Liver (tissue), 8 donors: ENCODE measurements at regions not wholly inside any gene's neighbourhood (a gene's known extent, or its start where the extent isn't known, plus 50 kb on each side); places are given as distances from the start of the nearest gene placed in this dataset.

Experiments used
- DNase-seq: peaks from one replicate; pipeline ENCODE4 v3.0.0-alpha.2; 2017; ENCODE audit warnings: low spot score
- H3K27ac ChIP-seq, 2 donors: one replicate each; pipeline ENCODE4 v1.7.0; 2013; ENCODE audit warnings: inconsistent platforms in 2 of 2, low read length in 2 of 2, control low read depth in 1 of 2, low read depth in 1 of 2, mild to moderate bottlenecking in 1 of 2
- H3K27me3 ChIP-seq, 4 donors: one replicate each; pipeline versions ENCODE4 v1.6.1 to v1.7.0; 2013; ENCODE audit warnings: low read length in 3 of 4, inconsistent platforms in 1 of 4, mild to moderate bottlenecking in 1 of 4, moderate library complexity in 1 of 4; ENCODE audit not compliant: control insufficient read depth in 4 of 4, insufficient read depth in 4 of 4
- H3K36me3 ChIP-seq, 4 donors: one replicate each; pipeline versions ENCODE4 v1.6.1 to v1.7.0; 2013; ENCODE audit warnings: low read length in 3 of 4, mild to moderate bottlenecking in 3 of 4, low read depth in 1 of 4, moderate library complexity in 1 of 4; ENCODE audit not compliant: control insufficient read depth in 4 of 4, insufficient read depth in 3 of 4
- H3K4me1 ChIP-seq, 4 donors: one replicate each; pipeline versions ENCODE4 v1.6.1 to v1.7.0; 2013; ENCODE audit warnings: low read length in 3 of 4, mild to moderate bottlenecking in 3 of 4, moderate library complexity in 1 of 4; ENCODE audit not compliant: control insufficient read depth in 4 of 4, insufficient read depth in 4 of 4
- H3K4me3 ChIP-seq, 3 donors: one replicate each; pipeline versions ENCODE4 v1.6.1 to v1.7.0; 2013; ENCODE audit warnings: low read length in 3 of 3, control low read depth in 1 of 3, low read depth in 1 of 3, mild to moderate bottlenecking in 1 of 3
- H3K9ac ChIP-seq, 2 donors: one replicate each; pipeline ENCODE4 v1.7.0; 2013; ENCODE audit warnings: low read length in 2 of 2, mild to moderate bottlenecking in 2 of 2, moderate library complexity in 2 of 2, control low read depth in 1 of 2, low read depth in 1 of 2
- H3K9me3 ChIP-seq, 4 donors: one replicate each; pipeline versions ENCODE4 v1.6.1 to v1.7.0; 2013; ENCODE audit warnings: low read length in 3 of 4; ENCODE audit not compliant: control insufficient read depth in 4 of 4
- ATF3 ChIP-seq: IDR thresholded peaks from 2 replicates; pipeline ENCODE4 v1.6.1; 2016; ENCODE audit warnings: antibody characterized with exemption
- EGR1 ChIP-seq, 2 donors: IDR thresholded peaks; 2 replicates each; pipeline ENCODE4 v1.6.1; 2016 to 2018; ENCODE audit warnings: antibody characterized with exemption in 2 of 2, low read depth in 2 of 2
- FOXA1 ChIP-seq: IDR thresholded peaks from 2 replicates; pipeline ENCODE4 v1.6.1; 2016; ENCODE audit warnings: antibody characterized with exemption
- FOXA2 ChIP-seq: IDR thresholded peaks from 2 replicates; pipeline ENCODE4 v1.6.1; 2016; ENCODE audit warnings: antibody characterized with exemption
- GABPA ChIP-seq, 2 donors: IDR thresholded peaks in 1 of 2; conservative IDR thresholded peaks in 1 of 2; 2 replicates each; pipeline ENCODE4 v1.6.1; 2016; ENCODE audit warnings: antibody characterized with exemption in 2 of 2, mild to moderate bottlenecking in 1 of 2, moderate library complexity in 1 of 2
- HNF4A ChIP-seq, 2 donors: conservative IDR thresholded peaks; 2 replicates each; pipeline ENCODE4 v1.6.1; 2016; ENCODE audit warnings: antibody characterized with exemption in 2 of 2, mild to moderate bottlenecking in 2 of 2
- HNF4G ChIP-seq: IDR thresholded peaks from 2 replicates; pipeline ENCODE4 v1.6.1; 2016; ENCODE audit warnings: antibody characterized with exemption
- JUND ChIP-seq, 2 donors: IDR thresholded peaks; 2 replicates each; pipeline ENCODE4 v1.6.1; 2016; ENCODE audit warnings: antibody characterized with exemption in 2 of 2
- MAX ChIP-seq: IDR thresholded peaks from 2 replicates; pipeline ENCODE4 v1.6.1; 2016; ENCODE audit warnings: antibody characterized with exemption
- NR2F2 ChIP-seq: IDR thresholded peaks from 2 replicates; pipeline ENCODE4 v1.6.1; 2016; ENCODE audit warnings: antibody characterized with exemption
- RAD21 ChIP-seq, 2 donors: IDR thresholded peaks; 2 replicates each; pipeline ENCODE4 v1.6.1; 2016; ENCODE audit warnings: antibody characterized with exemption in 2 of 2, mild to moderate bottlenecking in 2 of 2
- REST ChIP-seq: IDR thresholded peaks from 2 replicates; pipeline ENCODE4 v1.6.1; 2016; ENCODE audit warnings: antibody characterized with exemption, mild to moderate bottlenecking
- RXRA ChIP-seq, 2 donors: IDR thresholded peaks; 2 replicates each; pipeline ENCODE4 v1.6.1; 2017 to 2018; ENCODE audit warnings: antibody characterized with exemption in 2 of 2, mild to moderate bottlenecking in 1 of 2
- SP1 ChIP-seq: IDR thresholded peaks from 2 replicates; pipeline ENCODE4 v1.6.1; 2018; ENCODE audit warnings: antibody characterized with exemption, mild to moderate bottlenecking
- TAF1 ChIP-seq: conservative IDR thresholded peaks from 2 replicates; pipeline ENCODE4 v1.6.1; 2016; ENCODE audit warnings: antibody characterized with exemption, mild to moderate bottlenecking
- YY1 ChIP-seq: IDR thresholded peaks from 2 replicates; pipeline ENCODE4 v1.6.1; 2016; ENCODE audit warnings: antibody characterized with exemption, mild to moderate bottlenecking
- WGBS: extraction: QIAGEN DNeasy Blood & Tissue Kit; methylation state at CpG from one replicate; pipeline ENCODE4 v1.1.7; 2013; 5-methylcytosine and 5-hydroxymethylcytosine counted together
- TF ChIP-seq, protein P1 (sequence below): fragments of 150-350 bp; IDR thresholded peaks from 2 replicates; pipeline ENCODE4 v1.5.1; 2017; ENCODE audit warnings: improper control_type of control experiment, low read depth, low read length; ENCODE audit not compliant: missing input control
- TF ChIP-seq, protein P2 (sequence below): IDR thresholded peaks from 2 replicates; pipeline ENCODE4 v1.6.1; 2016; ENCODE audit warnings: antibody characterized with exemption
- donor health status: healthy.
- donor health status: healthy.
- donor health status: healthy.
- donor health status: healthy.
- donor health status: healthy.

DNA sequence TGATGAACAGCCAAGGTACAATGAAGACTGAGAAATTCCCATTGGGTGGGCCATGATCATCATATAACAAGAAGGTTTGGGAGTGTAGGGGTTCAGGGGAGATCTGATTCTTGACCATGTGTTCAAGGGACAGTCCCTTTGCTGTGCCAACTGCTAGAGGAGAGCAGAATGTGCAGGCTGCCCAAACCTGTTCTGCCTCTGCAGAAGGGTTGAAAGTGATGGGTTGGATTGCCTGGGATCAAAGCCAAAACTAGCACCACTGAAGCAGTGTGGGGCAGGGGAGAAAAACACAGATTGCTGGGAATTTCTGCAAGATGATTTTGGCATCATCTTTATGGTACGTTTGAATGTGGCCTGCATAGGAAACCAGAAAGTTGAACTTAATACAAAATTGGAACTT is 303.9 kb downstream of the OTUD1 start:
- Histone ChIP-seq H3K9me3 (no peaks in the 10 kb centered on the region), H3K27me3 (no peaks in the 10 kb centered on the region), H3K4me3 (no peak overlapping the region), H3K4me1 (peaks cover 0 to 1% (median 0%) of the 10 kb centered on the region in 4 donors), H3K36me3 (no peaks in the 10 kb centered on the region), H3K27ac (no peak overlapping the region), H3K9ac (no peak overlapping the region)
- 43% methylated on average over 1 of the region's 1 CpG for WGBS
- DNase-seq, result no peak
- TF ChIP-seq, protein P1, sequence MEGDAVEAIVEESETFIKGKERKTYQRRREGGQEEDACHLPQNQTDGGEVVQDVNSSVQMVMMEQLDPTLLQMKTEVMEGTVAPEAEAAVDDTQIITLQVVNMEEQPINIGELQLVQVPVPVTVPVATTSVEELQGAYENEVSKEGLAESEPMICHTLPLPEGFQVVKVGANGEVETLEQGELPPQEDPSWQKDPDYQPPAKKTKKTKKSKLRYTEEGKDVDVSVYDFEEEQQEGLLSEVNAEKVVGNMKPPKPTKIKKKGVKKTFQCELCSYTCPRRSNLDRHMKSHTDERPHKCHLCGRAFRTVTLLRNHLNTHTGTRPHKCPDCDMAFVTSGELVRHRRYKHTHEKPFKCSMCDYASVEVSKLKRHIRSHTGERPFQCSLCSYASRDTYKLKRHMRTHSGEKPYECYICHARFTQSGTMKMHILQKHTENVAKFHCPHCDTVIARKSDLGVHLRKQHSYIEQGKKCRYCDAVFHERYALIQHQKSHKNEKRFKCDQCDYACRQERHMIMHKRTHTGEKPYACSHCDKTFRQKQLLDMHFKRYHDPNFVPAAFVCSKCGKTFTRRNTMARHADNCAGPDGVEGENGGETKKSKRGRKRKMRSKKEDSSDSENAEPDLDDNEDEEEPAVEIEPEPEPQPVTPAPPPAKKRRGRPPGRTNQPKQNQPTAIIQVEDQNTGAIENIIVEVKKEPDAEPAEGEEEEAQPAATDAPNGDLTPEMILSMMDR, result no peak
- TF ChIP-seq RXRA (IDR thresholded peaks at IDR 0.05) (no peak), REST (no peak), FOXA2 (no peak), GABPA (IDR thresholded peaks at IDR 0.05 in 1 of 2, conservative IDR thresholded peaks at IDR 0.05 in 1 of 2) (no peak), EGR1 (IDR thresholded peaks at IDR 0.05; ENCODE audit: low read depth in 2 of 2) (no peak), RAD21 (IDR thresholded peaks at IDR 0.05) (no peak), NR2F2 (no peak), HNF4G (no peak), FOXA1 (no peak), SP1 (no peak), ATF3 (no peak), HNF4A (conservative IDR thresholded peaks at IDR 0.05) (no peak), JUND (IDR thresholded peaks at IDR 0.05) (no peak), TAF1 (no peak), YY1 (no peak), MAX (no peak)
- TF ChIP-seq, protein P2, sequence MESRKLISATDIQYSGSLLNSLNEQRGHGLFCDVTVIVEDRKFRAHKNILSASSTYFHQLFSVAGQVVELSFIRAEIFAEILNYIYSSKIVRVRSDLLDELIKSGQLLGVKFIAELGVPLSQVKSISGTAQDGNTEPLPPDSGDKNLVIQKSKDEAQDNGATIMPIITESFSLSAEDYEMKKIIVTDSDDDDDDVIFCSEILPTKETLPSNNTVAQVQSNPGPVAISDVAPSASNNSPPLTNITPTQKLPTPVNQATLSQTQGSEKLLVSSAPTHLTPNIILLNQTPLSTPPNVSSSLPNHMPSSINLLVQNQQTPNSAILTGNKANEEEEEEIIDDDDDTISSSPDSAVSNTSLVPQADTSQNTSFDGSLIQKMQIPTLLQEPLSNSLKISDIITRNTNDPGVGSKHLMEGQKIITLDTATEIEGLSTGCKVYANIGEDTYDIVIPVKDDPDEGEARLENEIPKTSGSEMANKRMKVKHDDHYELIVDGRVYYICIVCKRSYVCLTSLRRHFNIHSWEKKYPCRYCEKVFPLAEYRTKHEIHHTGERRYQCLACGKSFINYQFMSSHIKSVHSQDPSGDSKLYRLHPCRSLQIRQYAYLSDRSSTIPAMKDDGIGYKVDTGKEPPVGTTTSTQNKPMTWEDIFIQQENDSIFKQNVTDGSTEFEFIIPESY, result no peak

DNA sequence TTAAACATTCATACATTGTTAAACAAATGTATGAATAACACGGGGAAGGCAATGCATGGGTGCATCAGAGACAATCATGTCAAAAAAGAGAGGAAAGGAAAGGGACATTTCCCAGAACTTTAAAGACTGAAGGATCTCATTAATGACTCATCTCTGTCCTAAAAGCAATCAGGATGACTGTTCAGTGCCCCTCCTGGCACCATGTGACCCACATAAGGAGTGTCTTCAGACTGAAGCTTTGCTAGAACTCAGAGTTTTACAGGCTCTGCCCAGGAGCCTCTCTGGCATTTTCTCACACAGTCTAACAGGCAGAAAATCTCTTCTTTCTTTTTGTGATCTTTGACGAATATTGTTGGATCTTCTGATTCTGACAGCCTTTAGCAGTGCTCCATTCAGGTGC is 315.3 kb downstream of the OTUD1 start:
- H3K36me3 ChIP-seq, result no peaks in the 10 kb centered on the region
- no peaks in the 10 kb centered on the region for H3K27me3 ChIP-seq
- TF ChIP-seq RXRA (IDR thresholded peaks at IDR 0.05) (no peak), JUND (IDR thresholded peaks at IDR 0.05) (no peak)
- TF ChIP-seq, protein P1, result no peak
- H3K27ac ChIP-seq, result no peak overlapping the region
- WGBS, result 49% methylated on average over 2 of the region's 2 CpGs
- no peak for DNase-seq
- H3K4me1 ChIP-seq, result no peaks in the 10 kb centered on the region
- H3K4me3 ChIP-seq, result no peak overlapping the region
- H3K9ac ChIP-seq, result no peak overlapping the region
- H3K9me3 ChIP-seq, result no peaks in the 10 kb centered on the region
